CD4-positive, alpha-beta T cell treated with Interleukin-1 beta for 1 hour (primary cell): ENCODE measurements at regions not wholly inside any gene's neighbourhood (a gene's known extent, or its start where the extent isn't known, plus 50 kb on each side); places are given as distances from the start of the nearest gene placed in this dataset.
"Not testable (repeated sequence)": the region's sequence is repeated elsewhere in the genome, so short reads cannot be mapped to it uniquely, and the experiment has no call there.

Experiments used
- DNase-seq, 2 donors: peaks; one replicate each; pipeline ENCODE4 v3.0.0-alpha.2; 2020 to 2022

GRCh38 chrX:121876305-121876704 lies 828.9 kb downstream of the GLUD2 start:
- DNase-seq: no peak

- DNase-seq: not testable (repeated sequence)
These were observed 829.9 kb downstream of the GLUD2 start for GRCh38 chrX:121877337-121877736.

GRCh38 chrX:121886557-121886956 lies 839.1 kb downstream of the GLUD2 start:
- DNase-seq: no peak

- no peak for DNase-seq
These were observed 847.3 kb downstream of the GLUD2 start for GRCh38 chrX:121894756-121895155.

GRCh38 chrX:121902463-121902862 lies 855.1 kb downstream of the GLUD2 start:
- DNase-seq: no peak

- no peak for DNase-seq
These were observed 856.6 kb downstream of the GLUD2 start for GRCh38 chrX:121903961-121904360.

- no peak for DNase-seq
These were observed 873.8 kb downstream of the GLUD2 start for GRCh38 chrX:121921258-121921657.

- DNase-seq: no peak
These were observed 884.2 kb downstream of the GLUD2 start for GRCh38 chrX:121931567-121931966.

GRCh38 chrX:121932688-121933087 lies 885.3 kb downstream of the GLUD2 start:
- no peak for DNase-seq

GRCh38 chrX:121949041-121949760 lies 901.8 kb downstream of the GLUD2 start:
- DNase-seq: no peak

- DNase-seq: no peak
These were observed 911.5 kb downstream of the GLUD2 start for GRCh38 chrX:121958886-121959285.

GRCh38 chrX:121975671-121976070 lies 928.3 kb downstream of the GLUD2 start:
- DNase-seq: no peak

GRCh38 chrX:121987163-121987562 lies 939.8 kb downstream of the GLUD2 start:
- DNase-seq: no peak

- DNase-seq: no peak
These were observed 940.4 kb downstream of the GLUD2 start for GRCh38 chrX:121987835-121988234.

GRCh38 chrX:122004127-122004526 lies 956.7 kb downstream of the GLUD2 start:
- no peak for DNase-seq

GRCh38 chrX:122026665-122027064 lies 979.3 kb downstream of the GLUD2 start:
- no peak for DNase-seq

- no peak for DNase-seq
These were observed 998.8 kb downstream of the GLUD2 start for GRCh38 chrX:122046226-122046625.

GRCh38 chrX:122046815-122047214 lies 999.4 kb downstream of the GLUD2 start:
- DNase-seq: no peak

- no peak for DNase-seq
These were observed 999.9 kb downstream of the GLUD2 start for GRCh38 chrX:122047261-122047660.

- DNase-seq: no peak
These were observed 1008.0 kb downstream of the GLUD2 start for GRCh38 chrX:122055460-122055859.

- no peak for DNase-seq
These were observed 1008.7 kb downstream of the GLUD2 start for GRCh38 chrX:122055979-122056715.

- DNase-seq: no peak
These were observed 1028.8 kb downstream of the GLUD2 start for GRCh38 chrX:122076241-122076640.

- DNase-seq: no peak
These were observed 1030.7 kb downstream of the GLUD2 start for GRCh38 chrX:122078079-122078478.

- DNase-seq: no peak
These were observed 1039.9 kb downstream of the GLUD2 start for GRCh38 chrX:122087341-122087740.

- DNase-seq: no peak
These were observed 1044.2 kb downstream of the GLUD2 start for GRCh38 chrX:122091571-122091970.
